GM21447 (cell line): ENCODE measurements at regions not wholly inside any gene's neighbourhood (a gene's known extent, or its start where the extent isn't known, plus 50 kb on each side); places are given as distances from the start of the nearest gene placed in this dataset.

Experiments
- ATAC-seq: cut with Tn5 transposase; IDR thresholded peaks from one replicate; pipeline ENCODE4 v1.9.1; 2021; ENCODE audit not compliant: unreplicated experiment

- ATAC-seq, result no peak
Observed at GRCh38 chrX:15918003-15918402, 63.4 kb upstream of the AP1S2 start.

GRCh38 chrX:15916704-15917084 is 62.1 kb upstream of the AP1S2 start:
- ATAC-seq, result no peak

GRCh38 chrX:15915959-15916703 is 61.5 kb upstream of the AP1S2 start:
- no peak for ATAC-seq

GRCh38 chrX:15914486-15914885 is 59.9 kb upstream of the AP1S2 start:
- ATAC-seq, result no peak

GRCh38 chrX:15913146-15913545 is 58.5 kb upstream of the AP1S2 start:
- no peak for ATAC-seq

- ATAC-seq, result no peak
Observed at GRCh38 chrX:15911734-15912550, 57.3 kb upstream of the AP1S2 start.

- no peak for ATAC-seq
Observed at GRCh38 chrX:15909605-15910004, 55.0 kb upstream of the AP1S2 start.

- ATAC-seq, result no peak
Observed at GRCh38 chrX:15908603-15909290, 54.1 kb upstream of the AP1S2 start.

- ATAC-seq, result no peak
Observed at GRCh38 chrX:15906041-15906943, 51.7 kb upstream of the AP1S2 start.
